GM18861 (cell line): ENCODE measurements at regions not wholly inside any gene's neighbourhood (a gene's known extent, or its start where the extent isn't known, plus 50 kb on each side); places are given as distances from the start of the nearest gene placed in this dataset.

Source experiments
- ATAC-seq: cut with Tn5 transposase; IDR thresholded peaks from one replicate; pipeline ENCODE4 v1.9.1; 2021; ENCODE audit not compliant: unreplicated experiment

GRCh38 chr7:12882710-12883109 is 195.3 kb downstream of the ARL4A start:
- no peak for ATAC-seq

DNA sequence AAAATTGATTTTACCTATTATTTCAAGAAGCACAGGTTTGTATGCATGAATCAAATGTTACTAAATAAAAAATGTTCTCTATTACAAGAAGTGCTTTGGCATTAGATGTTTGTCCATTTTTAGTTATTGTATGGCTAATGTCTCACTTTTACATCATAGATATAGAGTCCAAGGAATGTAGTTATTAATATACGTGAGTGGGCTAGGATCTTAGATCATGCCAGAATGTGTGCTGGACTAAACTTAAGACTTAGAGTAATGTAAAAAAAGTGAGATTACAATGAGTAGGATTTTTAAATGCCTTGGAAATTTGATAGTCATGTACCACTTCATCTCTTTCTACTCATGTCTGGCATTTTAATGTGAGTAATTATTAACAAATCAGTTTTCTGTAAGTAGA is 196.6 kb downstream of the ARL4A start:
- ATAC-seq = no peak

DNA sequence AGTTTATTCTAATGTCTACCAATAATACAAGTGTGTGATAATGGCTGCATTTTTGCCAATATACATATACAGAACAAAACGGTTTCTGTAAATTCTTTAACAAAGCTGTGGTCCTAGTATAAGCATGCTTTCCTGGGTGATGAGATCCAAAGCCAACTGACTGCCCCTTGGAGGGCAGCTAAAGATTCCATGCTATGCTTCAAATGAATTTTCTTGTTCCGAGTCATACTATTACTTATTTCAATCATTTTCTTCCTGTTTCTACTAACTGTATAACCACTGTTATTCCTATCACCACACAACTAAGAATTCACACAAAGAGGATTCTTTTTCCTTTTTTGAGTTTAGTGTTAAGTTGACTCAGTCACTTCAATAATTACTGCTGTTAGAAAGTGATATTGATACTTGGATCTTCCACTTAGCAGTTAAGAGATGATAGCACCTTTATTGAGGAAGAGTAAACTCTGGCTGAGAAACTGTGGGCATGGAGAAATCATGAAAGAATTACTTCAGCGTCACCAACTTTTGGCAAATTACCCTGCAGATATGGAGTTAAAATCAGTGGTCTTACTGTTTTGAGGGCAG is 197.5 kb downstream of the ARL4A start:
- no peak for ATAC-seq

DNA sequence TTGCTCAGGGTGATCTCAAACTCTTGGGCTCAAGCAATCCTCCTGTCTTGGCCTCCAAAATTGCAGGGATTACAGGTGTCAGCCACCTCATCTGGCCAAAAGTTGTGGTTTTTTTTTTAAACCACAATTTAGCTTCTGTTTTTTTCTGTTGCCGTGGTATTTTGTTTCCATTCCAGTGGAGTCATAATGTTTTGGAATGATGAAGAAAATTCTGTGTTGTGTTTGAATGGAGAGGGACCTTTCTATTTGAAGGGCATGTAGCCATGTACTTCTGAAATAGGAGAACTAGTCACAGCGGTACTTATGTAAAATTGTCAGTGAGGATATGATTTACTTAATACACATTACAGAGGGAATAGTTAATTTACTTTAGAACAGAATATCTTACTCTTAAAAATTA is 201.3 kb downstream of the ARL4A start:
- no peak for ATAC-seq

- ATAC-seq = no peak
Measured at GRCh38 chr7:12889391-12889790, 202.0 kb downstream of the ARL4A start.

- ATAC-seq = no peak
Measured at GRCh38 chr7:12890586-12890985, 203.2 kb downstream of the ARL4A start.

DNA sequence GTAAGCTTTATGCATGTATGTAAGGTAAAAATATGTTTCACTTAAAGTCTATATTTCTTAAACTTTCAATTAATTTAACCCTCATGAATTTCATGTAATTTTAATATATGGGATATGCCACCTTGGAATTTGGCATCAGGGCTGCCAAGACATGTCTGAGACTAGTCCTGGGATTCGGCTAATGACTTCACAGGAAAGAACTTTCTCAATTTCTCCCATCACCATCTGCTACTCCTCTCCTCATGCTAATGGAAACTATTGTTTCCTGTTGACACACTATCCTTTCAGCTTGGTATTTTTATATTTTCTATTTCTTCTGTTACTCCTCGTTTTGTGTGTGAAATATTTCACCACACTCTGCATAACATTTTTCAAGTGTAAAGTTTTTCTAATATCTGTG is 205.9 kb downstream of the ARL4A start:
- no peak for ATAC-seq

DNA sequence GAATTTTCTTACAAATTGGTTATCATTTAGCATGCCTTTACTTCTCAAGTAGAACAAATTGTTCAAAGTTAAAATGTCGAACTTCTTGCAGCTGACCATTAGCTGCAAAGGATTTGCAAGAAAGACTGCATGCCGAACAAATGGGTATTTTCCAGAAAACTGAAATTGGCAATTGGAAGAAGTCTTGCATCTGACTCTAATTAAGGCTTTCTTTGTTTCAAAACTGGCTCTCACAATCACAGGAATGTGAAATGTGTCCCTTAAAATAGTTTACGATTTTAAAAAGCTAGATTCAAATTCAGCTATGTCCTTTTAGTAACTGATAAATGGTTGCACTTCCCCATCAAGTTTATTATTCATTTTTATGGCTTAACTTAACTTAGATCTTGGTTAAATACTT is 207.9 kb downstream of the ARL4A start:
- no peak for ATAC-seq

- no peak for ATAC-seq
Measured at GRCh38 chr7:12896316-12896715, 208.9 kb downstream of the ARL4A start.

- ATAC-seq = no peak
Measured at GRCh38 chr7:12898004-12898403, 210.6 kb downstream of the ARL4A start.

DNA sequence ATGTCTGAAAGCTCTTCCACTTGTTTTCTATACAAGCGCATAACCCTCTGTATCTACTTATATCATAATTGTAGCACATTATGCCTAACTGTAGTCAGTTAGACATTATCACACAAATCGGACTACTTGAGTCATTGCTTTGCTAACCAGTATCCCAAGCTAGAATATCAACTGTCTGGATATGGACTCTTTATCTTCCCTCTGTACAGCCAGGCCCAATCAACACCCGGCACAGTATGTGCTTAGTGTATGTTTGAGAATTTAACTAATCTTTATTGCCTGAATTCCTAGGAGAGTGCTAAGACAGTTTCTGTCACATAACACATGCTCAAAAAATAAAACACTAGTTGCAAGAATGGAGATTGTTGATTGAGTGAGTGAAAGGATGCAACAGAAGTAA is 211.2 kb downstream of the ARL4A start:
- no peak for ATAC-seq

DNA sequence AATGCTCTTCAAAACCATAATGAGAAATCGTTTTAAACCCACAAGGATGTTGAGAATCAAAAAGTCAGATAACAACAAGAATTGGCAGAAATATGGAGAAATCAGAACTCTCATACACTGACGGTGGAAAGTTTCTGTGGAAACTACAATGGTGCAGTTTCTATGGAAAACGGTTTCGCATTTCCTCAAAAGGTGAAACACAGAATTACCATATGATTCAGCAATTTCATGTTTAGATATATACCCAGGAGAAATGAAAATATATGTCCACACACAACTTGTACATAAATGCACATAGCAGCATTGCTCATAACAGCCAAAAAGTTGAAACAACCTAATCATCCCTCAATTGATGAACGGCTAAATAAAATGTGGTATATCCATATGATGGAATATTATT is 218.2 kb downstream of the ARL4A start:
- ATAC-seq = no peak

DNA sequence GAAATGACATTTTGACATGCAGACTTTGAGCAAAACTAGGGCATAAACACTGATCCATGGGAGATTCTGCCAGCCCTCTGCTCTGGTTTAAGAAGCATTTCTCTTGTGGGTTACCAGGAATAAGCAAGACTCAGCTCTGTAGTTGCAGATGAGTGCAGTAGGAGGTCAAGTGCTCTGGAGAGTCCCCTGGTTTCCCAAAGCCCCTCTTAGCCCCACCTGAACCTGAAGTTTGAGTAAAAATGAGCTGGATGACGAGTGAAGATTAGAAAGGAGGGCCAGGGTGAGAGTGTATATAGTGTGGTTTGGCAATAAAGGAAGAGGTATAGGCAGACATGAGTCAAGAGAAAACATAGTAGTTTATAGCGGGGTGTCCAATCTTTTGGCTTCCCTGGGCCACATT is 220.3 kb downstream of the ARL4A start:
- ATAC-seq = no peak

- no peak for ATAC-seq
Measured at GRCh38 chr7:12909483-12909882, 222.1 kb downstream of the ARL4A start.

DNA sequence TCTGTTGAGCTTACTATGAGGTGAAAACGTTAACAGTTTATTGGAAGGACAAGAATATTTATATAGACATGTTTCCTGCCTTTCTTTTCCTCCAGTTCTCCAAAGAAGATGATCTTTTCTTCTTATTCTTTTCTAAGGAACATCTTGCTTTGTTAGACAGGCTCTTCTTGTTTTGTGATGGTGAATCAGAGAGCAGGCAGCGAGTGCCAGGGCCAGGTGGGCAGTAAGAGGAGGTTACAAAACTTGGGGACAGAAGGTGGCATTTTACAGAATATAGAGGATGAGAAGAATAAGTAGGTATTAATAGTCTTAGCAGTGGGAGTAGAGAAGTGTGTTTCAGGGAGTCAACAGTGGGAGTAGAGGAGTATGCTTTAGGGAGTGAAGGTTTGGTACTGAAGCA is 223.6 kb downstream of the ARL4A start:
- ATAC-seq = no peak

DNA sequence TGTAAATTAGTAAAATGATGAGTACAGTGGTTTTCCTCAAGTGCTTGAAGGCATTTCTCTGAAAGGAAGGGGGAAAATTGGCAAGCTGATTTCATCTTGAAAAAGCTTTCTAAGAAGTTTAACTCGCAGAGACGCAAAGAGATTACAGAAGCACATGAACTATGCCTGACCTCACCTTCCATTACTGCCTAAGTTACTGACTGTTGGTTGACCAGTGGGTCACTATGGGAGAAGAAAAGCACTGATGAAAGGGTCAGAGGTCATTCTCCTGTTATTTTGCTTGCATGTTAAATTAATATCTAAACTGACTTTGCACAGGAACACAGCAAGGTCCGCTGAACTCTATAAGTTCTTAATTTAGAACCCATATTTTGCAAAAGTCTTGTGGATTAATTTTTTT is 225.6 kb downstream of the ARL4A start:
- ATAC-seq = no peak

DNA sequence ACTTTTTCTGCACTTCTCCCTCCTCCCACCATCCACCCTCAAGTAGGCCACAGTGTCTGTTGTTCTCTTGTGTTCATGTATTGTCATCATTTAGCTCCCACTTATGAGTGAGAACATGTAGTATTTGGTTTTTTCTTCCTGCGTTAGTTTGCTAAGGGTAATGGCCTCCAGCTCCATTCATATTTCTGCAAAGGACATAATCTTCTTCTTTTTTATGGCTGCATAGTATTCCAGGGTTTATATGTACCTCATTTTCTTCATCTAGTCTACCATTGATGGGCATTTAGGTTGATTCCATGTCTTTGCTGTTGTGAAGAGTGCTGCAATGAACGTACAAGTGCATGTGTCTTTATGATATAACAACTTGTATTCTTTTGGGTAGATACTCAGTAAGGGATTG is 230.4 kb downstream of the ARL4A start:
- ATAC-seq = no peak

DNA sequence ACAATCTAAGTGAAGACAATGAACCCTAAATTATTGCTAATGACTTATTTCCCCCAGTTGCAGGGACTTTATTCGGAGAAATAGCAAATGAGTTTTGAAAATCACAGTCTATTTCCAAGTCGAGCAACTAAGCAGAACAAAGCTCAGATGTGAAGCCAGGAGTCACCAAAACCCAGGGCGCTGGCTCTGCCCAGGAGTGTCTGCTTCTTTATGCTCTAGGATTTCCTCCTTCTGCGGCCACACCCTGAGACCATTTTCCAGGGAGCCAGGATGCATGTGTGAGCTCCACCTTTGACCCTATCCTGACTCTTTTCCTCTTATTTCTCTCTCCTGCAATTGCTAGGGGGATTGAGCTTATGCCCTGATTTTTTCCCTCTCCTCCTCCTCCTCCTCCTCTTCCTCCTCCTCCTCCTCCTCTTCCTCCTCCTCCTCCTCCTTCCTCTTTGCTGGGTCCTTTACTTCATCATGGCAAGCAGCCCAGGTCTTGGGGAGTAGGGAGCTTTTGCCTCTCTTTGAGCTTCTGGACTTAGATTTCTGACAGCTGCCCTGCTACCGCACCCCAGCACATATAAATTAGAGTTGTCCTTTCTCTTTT is 234.4 kb downstream of the ARL4A start:
- ATAC-seq = no peak

GRCh38 chr7:12923971-12924370 is 236.5 kb downstream of the ARL4A start:
- no peak for ATAC-seq

DNA sequence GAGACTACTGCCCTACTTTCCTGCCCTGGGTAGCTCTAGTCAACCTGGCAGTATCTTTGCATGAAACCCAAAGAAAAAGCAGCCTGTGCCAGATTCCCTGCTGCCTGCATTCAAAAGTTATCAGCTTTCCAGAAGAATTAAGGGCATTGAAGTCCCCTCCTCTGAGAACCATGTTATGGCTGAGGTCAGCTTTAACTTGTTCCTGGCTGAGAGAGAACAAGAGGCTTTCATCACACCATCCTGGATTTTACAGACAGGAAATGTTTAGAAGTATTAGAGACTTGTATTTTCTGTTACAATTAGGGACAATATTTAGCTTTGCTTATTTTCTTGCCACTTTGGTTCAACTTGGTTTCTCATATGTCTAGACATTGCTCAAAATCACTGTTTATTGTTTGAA is 238.8 kb downstream of the ARL4A start:
- ATAC-seq = no peak

GRCh38 chr7:12927635-12928434 is 240.4 kb downstream of the ARL4A start:
- no peak for ATAC-seq

GRCh38 chr7:12929476-12930140 is 242.2 kb downstream of the ARL4A start:
- ATAC-seq = peak; percentile 89
